Stimulated activated CD8-positive, alpha-beta memory T cell treated with anti-CD3 and anti-CD28 coated beads, Interleukin-4, amount 100 ng/mL, for 48 hours (primary cell): ENCODE measurements at regions not wholly inside any gene's neighbourhood (a gene's known extent, or its start where the extent isn't known, plus 50 kb on each side); places are given as distances from the start of the nearest gene placed in this dataset.
"Not testable (repeated sequence)": the region's sequence is repeated elsewhere in the genome, so short reads cannot be mapped to it uniquely, and the experiment has no call there.

Experiments used
- DNase-seq: peaks from one replicate; pipeline ENCODE4 v3.0.0-alpha.2; 2020

- DNase-seq, result no peak
Observed at GRCh38 chr2:116776556-116776955, 1037.9 kb upstream of the DDX18 start.

GRCh38 chr2:116787848-116788247, 1026.6 kb upstream of the DDX18 start:
- DNase-seq, result no peak

GRCh38 chr2:116802671-116803070, 1011.8 kb upstream of the DDX18 start:
- DNase-seq, result no peak

GRCh38 chr2:116804901-116805300, 1009.6 kb upstream of the DDX18 start:
- no peak for DNase-seq

GRCh38 chr2:116806505-116806904, 1008.0 kb upstream of the DDX18 start:
- DNase-seq, result not testable (repeated sequence)

GRCh38 chr2:116809109-116809508, 1005.4 kb upstream of the DDX18 start:
- DNase-seq, result no peak

- DNase-seq, result no peak
Observed at GRCh38 chr2:116810071-116810470, 1004.4 kb upstream of the DDX18 start.

GRCh38 chr2:116810645-116811044, 1003.8 kb upstream of the DDX18 start:
- no peak for DNase-seq

GRCh38 chr2:116819355-116819754, 995.1 kb upstream of the DDX18 start:
- DNase-seq, result no peak

GRCh38 chr2:116820986-116821385, 993.5 kb upstream of the DDX18 start:
- DNase-seq, result no peak

GRCh38 chr2:116829543-116829942, 984.9 kb upstream of the DDX18 start:
- not testable (repeated sequence) for DNase-seq

- no peak for DNase-seq
Observed at GRCh38 chr2:116832148-116832547, 982.3 kb upstream of the DDX18 start.

GRCh38 chr2:116833052-116833451, 981.4 kb upstream of the DDX18 start:
- no peak for DNase-seq

GRCh38 chr2:116842164-116842563, 972.3 kb upstream of the DDX18 start:
- no peak for DNase-seq

GRCh38 chr2:116859708-116860107, 954.8 kb upstream of the DDX18 start:
- no peak for DNase-seq

GRCh38 chr2:116874021-116874420, 940.5 kb upstream of the DDX18 start:
- DNase-seq, result no peak

GRCh38 chr2:116877274-116877673, 937.2 kb upstream of the DDX18 start:
- no peak for DNase-seq

GRCh38 chr2:116877944-116878343, 936.5 kb upstream of the DDX18 start:
- DNase-seq, result no peak

- DNase-seq, result no peak
Observed at GRCh38 chr2:116879650-116880160, 934.8 kb upstream of the DDX18 start.

- DNase-seq, result no peak
Observed at GRCh38 chr2:116891191-116891590, 923.3 kb upstream of the DDX18 start.

- no peak for DNase-seq
Observed at GRCh38 chr2:116911540-116911939, 903.0 kb upstream of the DDX18 start.

GRCh38 chr2:116915673-116916072, 898.8 kb upstream of the DDX18 start:
- no peak for DNase-seq

- DNase-seq, result no peak
Observed at GRCh38 chr2:116917196-116917595, 897.3 kb upstream of the DDX18 start.

GRCh38 chr2:116918574-116918973, 895.9 kb upstream of the DDX18 start:
- DNase-seq, result no peak

- no peak for DNase-seq
Observed at GRCh38 chr2:116922414-116922813, 892.1 kb upstream of the DDX18 start.

GRCh38 chr2:116924509-116924908, 890.0 kb upstream of the DDX18 start:
- DNase-seq, result no peak
